Neuronal stem cell (in vitro differentiated cells): ENCODE measurements at regions not wholly inside any gene's neighbourhood (a gene's known extent, or its start where the extent isn't known, plus 50 kb on each side); places are given as distances from the start of the nearest gene placed in this dataset.

Source experiments
- DNase-seq: peaks from one replicate; pipeline ENCODE4 v3.0.0-alpha.2; 2013; ENCODE audit warnings: low spot score
- H2AFZ ChIP-seq: one replicate; pipeline ENCODE4 v1.6.1; 2013; ENCODE audit warnings: mild to moderate bottlenecking, low read length, inconsistent platforms
- H2AK5ac ChIP-seq: 2 replicates; pipeline ENCODE4 v1.6.1; 2013; ENCODE audit warnings: low read depth, mild to moderate bottlenecking, inconsistent platforms, low read length, moderate library complexity, mixed read lengths
- H2BK120ac ChIP-seq: 2 replicates; pipeline ENCODE4 v1.6.1; 2013; ENCODE audit warnings: low read depth, mild to moderate bottlenecking, inconsistent platforms, low read length, moderate library complexity, mixed read lengths
- H2BK12ac ChIP-seq: one replicate; pipeline ENCODE4 v1.6.1; 2013; ENCODE audit warnings: low read length, inconsistent platforms
- H2BK15ac ChIP-seq: 2 replicates; pipeline ENCODE4 v1.6.1; 2013; ENCODE audit warnings: mild to moderate bottlenecking, low read length, inconsistent platforms, mixed read lengths
- H2BK5ac ChIP-seq: one replicate; pipeline ENCODE4 v1.6.1; 2013; ENCODE audit warnings: inconsistent platforms, mild to moderate bottlenecking, low read length, moderate library complexity
- H3K14ac ChIP-seq: one replicate; pipeline ENCODE4 v1.6.1; 2013; ENCODE audit warnings: low read length, inconsistent platforms
- H3K18ac ChIP-seq: 2 replicates; pipeline ENCODE4 v1.6.1; 2013; ENCODE audit warnings: low read length, inconsistent platforms
- H3K23ac ChIP-seq: 2 replicates; pipeline ENCODE4 v1.6.1; 2013; ENCODE audit warnings: low read depth, mild to moderate bottlenecking, mixed read lengths, low read length, inconsistent platforms; ENCODE audit not compliant: poor library complexity
- H3K27ac ChIP-seq: replicated peaks from 3 replicates; pipeline ENCODE4 v1.5.1; 2013; ENCODE audit warnings: low read length, inconsistent platforms
- H3K27me3 ChIP-seq, 3 experiments: 2 replicates each; pipeline ENCODE4 v1.6.1; 2013; ENCODE audit warnings: low read length in 3 of 3, mild to moderate bottlenecking in 2 of 3, inconsistent platforms in 1 of 3, low read depth in 1 of 3, mixed read lengths in 1 of 3, moderate library complexity in 1 of 3; ENCODE audit not compliant: control insufficient read depth in 3 of 3, insufficient read depth in 3 of 3
- H3K36me3 ChIP-seq, 2 donors: replicated peaks in 1 of 2; 2 replicates each; pipeline ENCODE4 v1.6.1; 2013; ENCODE audit warnings: low read length in 2 of 2; ENCODE audit not compliant: control insufficient read depth in 2 of 2, insufficient read depth in 2 of 2
- H3K4ac ChIP-seq: 2 replicates; pipeline ENCODE4 v1.6.1; 2013; ENCODE audit warnings: inconsistent platforms, mild to moderate bottlenecking, low read length, moderate library complexity
- H3K4me1 ChIP-seq, 2 donors: 1 replicate in 1 of 2; 2 replicates in 1 of 2; pipeline ENCODE4 v1.6.1; 2013; ENCODE audit warnings: low read length in 2 of 2, low read depth in 1 of 2; ENCODE audit not compliant: control insufficient read depth in 2 of 2, insufficient read depth in 1 of 2
- H3K4me2 ChIP-seq: one replicate; pipeline ENCODE4 v1.6.1; 2013; ENCODE audit warnings: mild to moderate bottlenecking, low read length, inconsistent platforms; ENCODE audit not compliant: insufficient read depth, poor library complexity, severe bottlenecking
- H3K4me3 ChIP-seq, 2 donors: 2 replicates each; pipeline ENCODE4 v1.5.1; 2013; ENCODE audit warnings: low read length in 2 of 2, mild to moderate bottlenecking in 2 of 2, inconsistent platforms in 1 of 2, moderate library complexity in 1 of 2
- H3K79me1 ChIP-seq: one replicate; pipeline ENCODE4 v1.6.1; 2013; ENCODE audit warnings: low read depth, mild to moderate bottlenecking, inconsistent platforms, low read length, moderate library complexity
- H3K9ac ChIP-seq: one replicate; pipeline ENCODE4 v1.6.1; 2013; ENCODE audit warnings: mild to moderate bottlenecking, low read depth, low read length, inconsistent platforms; ENCODE audit not compliant: poor library complexity
- H3K9me3 ChIP-seq, 2 donors: replicated peaks in 1 of 2; 2 replicates each; pipeline versions ENCODE3 to v1.6.1; 2013; ENCODE audit warnings: low read length in 2 of 2, mild to moderate bottlenecking in 2 of 2, inconsistent platforms in 1 of 2, low read depth in 1 of 2, mixed read lengths in 1 of 2, moderate library complexity in 1 of 2; ENCODE audit not compliant: control insufficient read depth in 2 of 2, insufficient read depth in 1 of 2
- H4K8ac ChIP-seq: one replicate; pipeline ENCODE4 v1.6.1; 2013; ENCODE audit warnings: low read depth, mild to moderate bottlenecking, inconsistent platforms, low read length, moderate library complexity
- H4K91ac ChIP-seq: one replicate; pipeline ENCODE4 v1.6.1; 2013; ENCODE audit warnings: low read length, low read depth, mild to moderate bottlenecking, inconsistent platforms; ENCODE audit not compliant: poor library complexity
- WGBS, 2 donors: extraction: QIAGEN DNeasy Blood & Tissue Kit; methylation state at CpG; one replicate each; pipeline ENCODE4 v1.1.7; 2013; ENCODE audit warnings: missing lambda C conversion rate in 2 of 2, mixed read lengths in 1 of 2; ENCODE audit not compliant: insufficient read length in 2 of 2, insufficient replicate concordance in 1 of 2; ENCODE audit errors: extremely low coverage in 2 of 2; 5-methylcytosine and 5-hydroxymethylcytosine counted together

DNA sequence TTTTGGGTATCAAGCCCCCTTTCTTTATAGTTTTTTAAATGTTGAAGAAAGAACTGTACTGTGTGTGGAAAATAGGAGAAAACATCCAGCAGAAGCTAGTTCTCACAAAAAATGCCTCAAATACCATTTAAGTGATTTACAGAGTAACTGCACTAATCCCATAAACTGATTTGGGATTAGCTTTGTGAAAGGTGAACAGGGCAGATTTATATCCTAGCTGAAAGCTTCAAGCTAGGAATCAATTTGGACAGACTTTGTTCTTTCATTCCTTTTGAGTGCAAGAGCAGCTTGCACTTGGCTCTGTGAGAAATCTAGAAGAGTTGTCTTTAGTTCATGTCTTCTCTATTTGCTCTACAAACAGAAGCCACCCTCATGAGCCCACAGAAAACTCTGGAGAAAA is 183.9 kb upstream of the VRK2 start:
- H3K23ac ChIP-seq: no peak overlapping the region
- H2AFZ ChIP-seq: no peak overlapping the region
- H3K4ac ChIP-seq: no peak overlapping the region
- no peak overlapping the region for H4K91ac ChIP-seq
- H3K9ac ChIP-seq: no peak overlapping the region
- no peak for DNase-seq
- no peak overlapping the region for H2AK5ac ChIP-seq
- H3K4me2 ChIP-seq: no peak overlapping the region
- no peaks in the 10 kb centered on the region for H3K27me3 ChIP-seq
- no peak overlapping the region for H2BK5ac ChIP-seq
- no peak overlapping the region for H3K14ac ChIP-seq
- H4K8ac ChIP-seq: no peak overlapping the region
- no peak overlapping the region for H3K18ac ChIP-seq
- H2BK12ac ChIP-seq: no peak overlapping the region
- H3K79me1 ChIP-seq: no peaks in the 10 kb centered on the region
- no peak overlapping the region for H3K27ac ChIP-seq
- no peaks in the 10 kb centered on the region for H3K36me3 ChIP-seq
- H2BK15ac ChIP-seq: no peak overlapping the region
- no peaks in the 10 kb centered on the region for H3K9me3 ChIP-seq
- H3K4me1 ChIP-seq: peaks cover 0 to 4% of the 10 kb centered on the region in 2 donors
- H3K4me3 ChIP-seq: no peak overlapping the region
- H2BK120ac ChIP-seq: no peak overlapping the region

DNA sequence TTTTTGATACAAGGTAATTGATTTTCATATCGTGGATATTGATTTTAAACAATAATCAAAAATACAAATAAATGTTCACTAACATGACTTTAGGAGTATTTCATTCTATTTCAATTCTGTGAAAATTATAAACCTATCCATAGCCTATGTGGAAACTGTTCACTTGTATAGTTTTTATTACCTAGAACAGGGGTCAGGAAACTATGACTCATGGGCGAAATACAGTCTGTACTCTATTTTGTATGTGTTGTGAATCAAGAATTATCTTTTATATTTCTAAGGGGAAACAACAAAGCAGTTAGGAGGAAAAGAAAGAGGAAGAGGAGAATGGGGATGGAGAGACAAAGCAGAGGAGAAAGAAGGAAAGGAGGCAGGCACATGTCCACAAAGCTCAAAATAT is 181.7 kb upstream of the VRK2 start:
- Histone ChIP-seq H3K27me3 (no peaks in the 10 kb centered on the region), H3K4ac (no peak overlapping the region), H2BK5ac (no peak overlapping the region), H3K27ac (no peak overlapping the region), H2AK5ac (no peak overlapping the region), H4K8ac (no peak overlapping the region), H4K91ac (no peak overlapping the region), H2BK15ac (no peak overlapping the region), H3K9me3 (no peaks in the 10 kb centered on the region), H3K4me3 (no peak overlapping the region), H3K23ac (no peak overlapping the region), H3K79me1 (no peaks in the 10 kb centered on the region), H2BK12ac (no peak overlapping the region), H3K18ac (no peak overlapping the region), H3K4me2 (no peak overlapping the region), H3K36me3 (no peaks in the 10 kb centered on the region), H3K14ac (no peak overlapping the region), H3K9ac (no peak overlapping the region), H2AFZ (no peak overlapping the region), H3K4me1 (peaks cover 0 to 4% of the 10 kb centered on the region in 2 donors), H2BK120ac (no peak overlapping the region)
- no peak for DNase-seq
- WGBS, 2 donors: no CpG with 5 or more reads among the region's 2 CpGs

DNA sequence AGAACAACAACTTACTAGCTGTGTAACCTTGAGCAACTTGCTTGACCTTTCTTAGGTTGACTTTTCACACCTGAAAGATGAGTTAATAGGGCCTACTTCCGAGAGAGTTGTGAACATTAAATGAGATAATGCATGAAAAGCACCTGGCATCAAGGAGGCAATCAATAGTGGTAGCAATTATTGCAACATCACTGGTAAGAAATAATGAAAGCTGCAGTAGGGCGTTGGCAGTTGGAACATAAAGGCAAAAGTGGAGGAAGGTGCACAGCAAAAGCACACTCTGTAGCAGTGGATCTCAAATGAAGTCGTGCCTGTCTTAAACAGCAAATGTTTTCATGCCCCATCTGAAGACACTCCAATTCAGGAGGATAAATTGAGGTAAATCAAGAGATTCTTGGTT is 178.9 kb upstream of the VRK2 start:
- Histone ChIP-seq H3K4me2 (no peak overlapping the region), H2BK12ac (no peak overlapping the region), H3K4me1 (peaks cover 0 to 3% of the 10 kb centered on the region in 2 donors), H3K27ac (no peak overlapping the region), H3K14ac (no peak overlapping the region), H2AFZ (no peak overlapping the region), H3K79me1 (no peaks in the 10 kb centered on the region), H4K91ac (no peak overlapping the region), H2BK120ac (no peak overlapping the region), H3K4ac (no peak overlapping the region), H3K4me3 (no peak overlapping the region), H3K27me3 (no peaks in the 10 kb centered on the region), H3K9ac (no peak overlapping the region), H2BK15ac (no peak overlapping the region), H2BK5ac (no peak overlapping the region), H2AK5ac (no peak overlapping the region), H3K18ac (no peak overlapping the region), H3K23ac (no peak overlapping the region), H4K8ac (no peak overlapping the region), H3K9me3 (no peaks in the 10 kb centered on the region), H3K36me3 (no peaks in the 10 kb centered on the region)
- no CpG with 5 or more reads among the region's 3 CpGs for WGBS, 2 donors
- DNase-seq: no peak

DNA sequence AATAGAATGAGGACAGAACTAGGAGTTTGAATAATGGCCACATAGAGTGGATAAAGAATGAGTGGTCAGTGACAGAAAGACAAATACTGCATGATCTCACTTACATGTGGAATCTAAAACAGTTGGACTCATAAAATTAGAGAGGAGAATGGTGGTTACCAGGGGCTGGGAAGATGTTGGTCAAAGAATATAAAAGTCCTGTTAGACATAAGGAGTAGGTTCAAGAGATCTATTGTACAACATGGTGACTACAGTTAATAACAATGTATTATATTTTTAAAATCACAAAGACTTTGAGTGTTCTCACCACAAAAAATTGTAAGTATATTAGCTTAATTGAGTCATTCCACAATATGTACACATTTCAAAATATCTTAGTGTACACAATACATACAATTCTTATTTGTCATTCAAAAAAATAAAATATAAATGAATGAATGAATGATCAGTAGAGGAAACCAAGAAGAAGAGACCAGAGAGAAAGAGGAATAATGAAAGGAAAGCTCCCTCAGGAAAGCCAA is 177.9 kb upstream of the VRK2 start:
- Histone ChIP-seq H3K4me3 (no peak overlapping the region), H3K23ac (no peak overlapping the region)
- no peak for DNase-seq

More for the DNA sequence above, 177.9 kb upstream of the VRK2 start:
- no peak overlapping the region for H3K4me2 ChIP-seq
- H2BK15ac ChIP-seq: no peak overlapping the region
- H2BK120ac ChIP-seq: no peak overlapping the region
- no peak overlapping the region for H3K4ac ChIP-seq
- H3K9ac ChIP-seq: no peak overlapping the region
- no peaks in the 10 kb centered on the region for H3K79me1 ChIP-seq
- H2AFZ ChIP-seq: no peak overlapping the region
- H3K4me1 ChIP-seq: peaks cover 0 to 2% of the 10 kb centered on the region in 2 donors
- H4K8ac ChIP-seq: no peak overlapping the region
- no peak overlapping the region for H3K14ac ChIP-seq
- H3K36me3 ChIP-seq: no peaks in the 10 kb centered on the region
- no peaks in the 10 kb centered on the region for H3K9me3 ChIP-seq
- H2BK5ac ChIP-seq: no peak overlapping the region
- no peak overlapping the region for H4K91ac ChIP-seq
- H2BK12ac ChIP-seq: no peak overlapping the region
- no peak overlapping the region for H3K18ac ChIP-seq
- H3K27ac ChIP-seq: no peak overlapping the region
- H2AK5ac ChIP-seq: no peak overlapping the region
- no peaks in the 10 kb centered on the region for H3K27me3 ChIP-seq
